K562 (cell line): ENCODE measurements at regions not wholly inside any gene's neighbourhood (a gene's known extent, or its start where the extent isn't known, plus 50 kb on each side); places are given as distances from the start of the nearest gene placed in this dataset.

Source experiments
- ATAC-seq: fragments of 200-7000 bp; cut with Tn5 transposase; 3 replicates; pipeline ENCODE4 v1.9.1; 2020; ENCODE audit warnings: moderate library complexity
- BruUV-seq: library from RNA; stranded (reverse); fragments of 400-500 nt; replicated peaks from 2 replicates; lab custom pipeline; 2021; lab: Mats Ljungman, UMichigan
- CTCF ChIA-PET: fragments of 300-600 bp; formaldehyde crosslinking; extraction: SDS; loops from one replicate; lab custom pipeline; 2021; ENCODE audit warnings: low intra/inter-chr PET ratio; lab: Yijun Ruan, JAX
- POLR2A ChIA-PET: fragments of 300-600, 350-650 bp; sonication (Branson Sonifier 250); formaldehyde crosslinking; extraction: SDS; loops from one replicate; lab custom pipeline; 2021; ENCODE audit warnings: antibody characterized with exemption, inconsistent platforms; lab: Yijun Ruan, JAX
- DNase-seq, 4 experiments: peaks; one replicate each; pipeline versions ENCODE4 v3.0.0 to v3.0.0-alpha.2; 2011 to 2018; ENCODE audit warnings: low spot score in 3 of 4, mixed read lengths in 3 of 4; ENCODE audit errors: extremely low read depth in 1 of 4
- FAIRE-seq: peaks from 2 replicates; lab custom pipeline; 2011; peaks lifted over from hg19 to GRCh38; lab: Jason Lieb, UNC
- H2AFZ ChIP-seq: 2 replicates; pipeline ENCODE4 v1.6.0; 2011; ENCODE audit warnings: low read depth, low read length, control low read depth, inconsistent platforms
- H3K27ac ChIP-seq: fragments of 200-600 bp; 3 replicates; pipeline ENCODE4 v1.8.0; 2011; ENCODE audit warnings: low read depth, mild to moderate bottlenecking, control low read depth, inconsistent platforms, low read length, moderate library complexity, mixed read lengths; ENCODE audit errors: extremely low read depth
- H3K27me3 ChIP-seq, 2 experiments: fragments of 300-600 bp in 1 of 2; 2 replicates in 1 of 2; 3 replicates in 1 of 2; pipeline versions ENCODE4 v1.6.0 to v1.8.0; 2011; ENCODE audit warnings: inconsistent platforms in 2 of 2, low read length in 2 of 2, mild to moderate bottlenecking in 1 of 2, mixed read lengths in 1 of 2, moderate library complexity in 1 of 2; ENCODE audit not compliant: control insufficient read depth in 2 of 2, insufficient read depth in 2 of 2
- H3K36me3 ChIP-seq: fragments of 300-600 bp; 3 replicates; pipeline ENCODE4 v1.8.0; 2011; ENCODE audit warnings: mild to moderate bottlenecking, low read length, inconsistent platforms; ENCODE audit not compliant: control insufficient read depth, insufficient read depth
- H3K4me1 ChIP-seq, 2 experiments: fragments of 200-600 bp in 1 of 2; replicated peaks in 1 of 2; 2 replicates in 1 of 2; 3 replicates in 1 of 2; pipeline versions ENCODE4 v1.5.1 to v1.8.0; 2011; ENCODE audit warnings: inconsistent platforms in 2 of 2, low read length in 2 of 2, mild to moderate bottlenecking in 1 of 2, mixed read lengths in 1 of 2, moderate library complexity in 1 of 2; ENCODE audit not compliant: control insufficient read depth in 2 of 2, insufficient read depth in 2 of 2
- H3K4me2 ChIP-seq: 2 replicates; pipeline ENCODE4 v1.6.1; 2011; ENCODE audit warnings: low read length, control low read depth, inconsistent platforms, mixed read lengths; ENCODE audit not compliant: insufficient read depth
- H3K4me3 ChIP-seq: fragments of 200-600 bp; sonication (generic), shearing (Covaris generic); 2 replicates; pipeline ENCODE4 v1.5.1; 2016; ENCODE audit warnings: control low read depth, inconsistent platforms
- H3K79me2 ChIP-seq: fragments of 200-600 bp; 3 replicates; pipeline ENCODE4 v1.8.0; 2011; ENCODE audit warnings: low read length, inconsistent platforms; ENCODE audit not compliant: control insufficient read depth, insufficient read depth
- H3K9ac ChIP-seq, 2 experiments: 2 replicates each; pipeline versions ENCODE4 v1.6.0 to v1.6.1; 2011; ENCODE audit warnings: low read depth in 2 of 2, low read length in 2 of 2, control low read depth in 1 of 2, inconsistent platforms in 1 of 2, mild to moderate bottlenecking in 1 of 2, mixed read lengths in 1 of 2; ENCODE audit not compliant: insufficient read depth in 1 of 2
- H3K9me1 ChIP-seq: one replicate; pipeline ENCODE4 v1.6.0; 2011; ENCODE audit warnings: inconsistent platforms, mild to moderate bottlenecking, low read length, moderate library complexity; ENCODE audit not compliant: control insufficient read depth, insufficient read depth
- H3K9me3 ChIP-seq: replicated peaks from 2 replicates; pipeline ENCODE4 v1.5.1; 2011; ENCODE audit warnings: low read depth, low read length, inconsistent platforms; ENCODE audit not compliant: control insufficient read depth, insufficient read depth
- H4K20me1 ChIP-seq: replicated peaks from 2 replicates; pipeline ENCODE4 v1.6.1; 2011; ENCODE audit warnings: low read length, inconsistent platforms, mixed read lengths; ENCODE audit not compliant: control insufficient read depth, insufficient read depth
- KDM2B ChIP-seq: fragments of 250-450 bp; sonication (Bioruptor Pico); IDR thresholded peaks from 2 replicates; pipeline ENCODE4 v1.8.0; 2021; ENCODE audit warnings: mild to moderate bottlenecking, moderate library complexity
- SRSF9 ChIP-seq: fragments of 200-400 bp; formaldehyde crosslinking; IDR thresholded peaks from 2 replicates; pipeline ENCODE4 v1.6.1; 2017; ENCODE audit warnings: low read depth, low read length, borderline replicate concordance
- ZNF197 ChIP-seq: fragments of 200-800 bp; sonication (Bioruptor generic); IDR thresholded peaks from 2 replicates; pipeline ENCODE4 v1.6.1; 2016; ENCODE audit warnings: low read depth, missing genetic modification characterization, missing compliant biosample characterization
- ZNF24 ChIP-seq: fragments of 450-650 bp; IDR thresholded peaks from 2 replicates; pipeline ENCODE4 v1.6.1; 2016
- ZNF551 ChIP-seq: fragments of 250-450 bp; sonication (Bioruptor Pico); IDR thresholded peaks from 2 replicates; pipeline ENCODE4 v1.5.0; 2021; ENCODE audit warnings: mild to moderate bottlenecking, moderate library complexity
- WGBS: fragments of 100-300 bp; shearing (Covaris generic); methylation state at CpG from one replicate; pipeline ENCODE4 v1.1.6; 2016; ENCODE audit warnings: low coverage, mixed read lengths; ENCODE audit not compliant: insufficient coverage; ENCODE audit errors: missing lambda C conversion rate; 5-methylcytosine and 5-hydroxymethylcytosine counted together
- in situ Hi-C: fragments of 300-500 bp; cut with MboI; formaldehyde crosslinking; loops from 4 replicates; pipeline ENCODE4 v1.15.0; 2018; ENCODE audit warnings: inconsistent platforms, mixed read lengths
- intact Hi-C: fragments of 100-400 bp; cut with micrococcal nuclease; formaldehyde crosslinking; loops from 2 replicates; pipeline ENCODE4 v1.14.2; 2022
- TF ChIP-seq, protein P1 (sequence below), 3 experiments: fragments of 200-800 bp in 1 of 3; fragments of 250-450 bp in 1 of 3; fragments of 450-650 bp in 1 of 3; sonication (Bioruptor Pico) in 1 of 3; sonication (Bioruptor generic) in 1 of 3; formaldehyde crosslinking in 1 of 3; IDR thresholded peaks; 2 replicates each; pipeline versions ENCODE4 v1.6.1 to v1.8.0; 2016 to 2022; ENCODE audit warnings: mild to moderate bottlenecking in 2 of 3, missing genetic modification characterization in 2 of 3, missing compliant biosample characterization in 1 of 3, moderate library complexity in 1 of 3
- TF ChIP-seq, protein P2 (sequence below): sonication (generic); formaldehyde crosslinking; IDR thresholded peaks from 2 replicates; pipeline ENCODE4 v1.8.0; 2022; ENCODE audit warnings: missing genetic modification reagents, mild to moderate bottlenecking, borderline replicate concordance

- in situ Hi-C loops (no loop called here), intact Hi-C loops (no loop called here)
- H3K36me3 ChIP-seq: no peaks in the 10 kb centered on the region
- no peaks in the 10 kb centered on the region for H3K79me2 ChIP-seq
- CTCF ChIA-PET: no interaction called here
- H3K9ac ChIP-seq: no peak overlapping the region
- DNase-seq (no peak), ATAC-seq (no peak), FAIRE-seq (no peak)
- no peak overlapping the region for H3K27ac ChIP-seq
- no peak overlapping the region for H3K4me3 ChIP-seq
- POLR2A ChIA-PET: no interaction called here
- no peaks in the 10 kb centered on the region for H3K27me3 ChIP-seq
- TF ChIP-seq ZNF551 (no peak), ZNF24 (no peak), ZNF197 (CRISPR knock-in tag) (no peak), SRSF9 (no peak), KDM2B (no peak)
- TF ChIP-seq, protein P1, sequence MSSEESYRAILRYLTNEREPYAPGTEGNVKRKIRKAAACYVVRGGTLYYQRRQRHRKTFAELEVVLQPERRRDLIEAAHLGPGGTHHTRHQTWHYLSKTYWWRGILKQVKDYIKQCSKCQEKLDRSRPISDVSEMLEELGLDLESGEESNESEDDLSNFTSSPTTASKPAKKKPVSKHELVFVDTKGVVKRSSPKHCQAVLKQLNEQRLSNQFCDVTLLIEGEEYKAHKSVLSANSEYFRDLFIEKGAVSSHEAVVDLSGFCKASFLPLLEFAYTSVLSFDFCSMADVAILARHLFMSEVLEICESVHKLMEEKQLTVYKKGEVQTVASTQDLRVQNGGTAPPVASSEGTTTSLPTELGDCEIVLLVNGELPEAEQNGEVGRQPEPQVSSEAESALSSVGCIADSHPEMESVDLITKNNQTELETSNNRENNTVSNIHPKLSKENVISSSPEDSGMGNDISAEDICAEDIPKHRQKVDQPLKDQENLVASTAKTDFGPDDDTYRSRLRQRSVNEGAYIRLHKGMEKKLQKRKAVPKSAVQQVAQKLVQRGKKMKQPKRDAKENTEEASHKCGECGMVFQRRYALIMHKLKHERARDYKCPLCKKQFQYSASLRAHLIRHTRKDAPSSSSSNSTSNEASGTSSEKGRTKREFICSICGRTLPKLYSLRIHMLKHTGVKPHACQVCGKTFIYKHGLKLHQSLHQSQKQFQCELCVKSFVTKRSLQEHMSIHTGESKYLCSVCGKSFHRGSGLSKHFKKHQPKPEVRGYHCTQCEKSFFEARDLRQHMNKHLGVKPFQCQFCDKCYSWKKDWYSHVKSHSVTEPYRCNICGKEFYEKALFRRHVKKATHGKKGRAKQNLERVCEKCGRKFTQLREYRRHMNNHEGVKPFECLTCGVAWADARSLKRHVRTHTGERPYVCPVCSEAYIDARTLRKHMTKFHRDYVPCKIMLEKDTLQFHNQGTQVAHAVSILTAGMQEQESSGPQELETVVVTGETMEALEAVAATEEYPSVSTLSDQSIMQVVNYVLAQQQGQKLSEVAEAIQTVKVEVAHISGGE (CRISPR knock-in tag; IDR thresholded peaks at IDR 0.05): no peak
- TF ChIP-seq, protein P2, sequence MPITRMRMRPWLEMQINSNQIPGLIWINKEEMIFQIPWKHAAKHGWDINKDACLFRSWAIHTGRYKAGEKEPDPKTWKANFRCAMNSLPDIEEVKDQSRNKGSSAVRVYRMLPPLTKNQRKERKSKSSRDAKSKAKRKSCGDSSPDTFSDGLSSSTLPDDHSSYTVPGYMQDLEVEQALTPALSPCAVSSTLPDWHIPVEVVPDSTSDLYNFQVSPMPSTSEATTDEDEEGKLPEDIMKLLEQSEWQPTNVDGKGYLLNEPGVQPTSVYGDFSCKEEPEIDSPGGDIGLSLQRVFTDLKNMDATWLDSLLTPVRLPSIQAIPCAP (CRISPR knock-in tag): no peak
- H4K20me1 ChIP-seq: no peaks in the 10 kb centered on the region
- no peak overlapping the region for H2AFZ ChIP-seq
- no peaks in the 10 kb centered on the region for H3K4me1 ChIP-seq
- H3K9me3 ChIP-seq: no peaks in the 10 kb centered on the region
- BruUV-seq: no TSS peak
- H3K9me1 ChIP-seq: no peaks in the 10 kb centered on the region
- WGBS: 0% methylated on average over 5 of the region's 5 CpGs
- no peak overlapping the region for H3K4me2 ChIP-seq
These were observed 769.0 kb upstream of the SLITRK1 start for GRCh38 chr13:84651288-84651687.
